ENCODE measurements at regions not wholly inside any gene's neighbourhood (a gene's known extent, or its start where the extent isn't known, plus 50 kb on each side); places are given as distances from the start of the nearest gene placed in this dataset.
"Not testable (repeated sequence)": the region's sequence is repeated elsewhere in the genome, so short reads cannot be mapped to it uniquely, and the experiment has no call there.

DNA sequence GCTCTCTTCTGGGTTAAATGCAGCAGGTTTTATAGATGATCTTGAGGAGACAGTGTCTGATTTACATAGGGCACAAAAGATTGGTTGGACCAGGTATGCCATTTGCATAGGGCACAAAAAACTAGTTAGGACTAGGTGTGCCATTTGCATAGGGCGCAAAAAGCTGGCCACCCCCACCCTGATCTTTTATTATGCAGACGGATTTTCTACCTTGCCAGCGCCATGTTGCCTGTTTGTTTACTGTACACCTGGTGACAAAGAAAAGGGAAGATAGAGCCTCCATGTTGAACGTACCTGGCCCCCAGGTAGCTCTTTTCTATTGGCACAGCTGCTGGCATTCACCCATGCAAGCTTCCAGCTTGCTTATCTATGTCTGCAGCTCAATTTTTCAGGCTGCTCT, 790.4 kb downstream of the TTLL7 start:
- TF ChIP-seq, protein P1, sequence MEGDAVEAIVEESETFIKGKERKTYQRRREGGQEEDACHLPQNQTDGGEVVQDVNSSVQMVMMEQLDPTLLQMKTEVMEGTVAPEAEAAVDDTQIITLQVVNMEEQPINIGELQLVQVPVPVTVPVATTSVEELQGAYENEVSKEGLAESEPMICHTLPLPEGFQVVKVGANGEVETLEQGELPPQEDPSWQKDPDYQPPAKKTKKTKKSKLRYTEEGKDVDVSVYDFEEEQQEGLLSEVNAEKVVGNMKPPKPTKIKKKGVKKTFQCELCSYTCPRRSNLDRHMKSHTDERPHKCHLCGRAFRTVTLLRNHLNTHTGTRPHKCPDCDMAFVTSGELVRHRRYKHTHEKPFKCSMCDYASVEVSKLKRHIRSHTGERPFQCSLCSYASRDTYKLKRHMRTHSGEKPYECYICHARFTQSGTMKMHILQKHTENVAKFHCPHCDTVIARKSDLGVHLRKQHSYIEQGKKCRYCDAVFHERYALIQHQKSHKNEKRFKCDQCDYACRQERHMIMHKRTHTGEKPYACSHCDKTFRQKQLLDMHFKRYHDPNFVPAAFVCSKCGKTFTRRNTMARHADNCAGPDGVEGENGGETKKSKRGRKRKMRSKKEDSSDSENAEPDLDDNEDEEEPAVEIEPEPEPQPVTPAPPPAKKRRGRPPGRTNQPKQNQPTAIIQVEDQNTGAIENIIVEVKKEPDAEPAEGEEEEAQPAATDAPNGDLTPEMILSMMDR (IDR thresholded peaks at IDR 0.05): not testable (repeated sequence)
- not testable (repeated sequence) for TF ChIP-seq POLR2A (IDR thresholded peaks at IDR 0.05)

Data from Peyer's patch (tissue), 4 donors.